AG09319 (cell line): ENCODE measurements at regions not wholly inside any gene's neighbourhood (a gene's known extent, or its start where the extent isn't known, plus 50 kb on each side); places are given as distances from the start of the nearest gene placed in this dataset.

ENCODE experiments used
- DNase-seq: peaks from one replicate; pipeline ENCODE4 v3.0.0-alpha.2; 2010; ENCODE audit warnings: low read depth; ENCODE audit errors: extremely low read depth
- CTCF ChIP-seq: IDR thresholded peaks from 2 replicates; pipeline ENCODE4 v1.5.1; 2011; ENCODE audit warnings: low read depth, mild to moderate bottlenecking, inconsistent platforms, low read length, moderate library complexity

DNA sequence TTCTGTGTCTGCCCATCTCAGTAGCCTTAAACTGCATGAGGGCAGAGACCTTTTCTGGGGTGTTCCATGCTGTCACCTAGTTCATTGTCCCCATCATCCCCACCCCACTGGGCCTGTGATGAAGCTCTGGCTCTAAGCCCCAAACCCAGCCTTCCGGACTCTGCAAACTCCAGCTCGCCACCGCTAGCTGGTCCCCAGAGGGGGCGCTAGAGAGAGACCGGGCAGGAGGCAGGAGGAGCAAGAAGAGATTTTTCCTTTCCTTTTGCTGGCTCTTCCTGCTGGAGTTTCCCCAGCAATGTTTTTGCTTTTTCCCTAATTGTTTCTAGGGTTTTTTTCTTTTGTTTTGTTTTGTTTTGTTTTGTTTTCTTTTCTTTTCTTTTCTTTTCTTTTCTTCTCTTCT is 234.4 kb downstream of the TEX36 start:
- DNase-seq: no peak
- peak; percentile 40 for TF ChIP-seq CTCF

DNA sequence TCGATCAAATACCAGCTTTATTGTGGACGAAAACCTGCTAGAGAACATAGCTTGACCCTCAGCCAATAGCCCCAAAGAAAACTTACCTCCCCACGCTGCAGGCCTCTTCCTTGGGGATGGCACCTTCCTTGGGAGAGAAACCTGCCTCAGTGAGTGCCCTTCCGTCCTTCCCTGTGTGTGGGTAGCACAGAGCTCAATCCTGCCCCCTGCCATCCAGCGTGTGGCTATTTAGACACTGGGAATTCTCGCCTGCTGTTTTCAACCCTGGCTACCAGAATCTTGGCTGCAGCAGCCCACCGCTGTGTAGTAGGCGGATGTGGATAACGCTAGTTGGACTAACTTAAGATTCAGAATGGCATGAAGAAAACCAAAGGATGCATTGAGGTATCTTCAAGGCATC is 238.2 kb downstream of the TEX36 start:
- TF ChIP-seq CTCF: no peak

DNA sequence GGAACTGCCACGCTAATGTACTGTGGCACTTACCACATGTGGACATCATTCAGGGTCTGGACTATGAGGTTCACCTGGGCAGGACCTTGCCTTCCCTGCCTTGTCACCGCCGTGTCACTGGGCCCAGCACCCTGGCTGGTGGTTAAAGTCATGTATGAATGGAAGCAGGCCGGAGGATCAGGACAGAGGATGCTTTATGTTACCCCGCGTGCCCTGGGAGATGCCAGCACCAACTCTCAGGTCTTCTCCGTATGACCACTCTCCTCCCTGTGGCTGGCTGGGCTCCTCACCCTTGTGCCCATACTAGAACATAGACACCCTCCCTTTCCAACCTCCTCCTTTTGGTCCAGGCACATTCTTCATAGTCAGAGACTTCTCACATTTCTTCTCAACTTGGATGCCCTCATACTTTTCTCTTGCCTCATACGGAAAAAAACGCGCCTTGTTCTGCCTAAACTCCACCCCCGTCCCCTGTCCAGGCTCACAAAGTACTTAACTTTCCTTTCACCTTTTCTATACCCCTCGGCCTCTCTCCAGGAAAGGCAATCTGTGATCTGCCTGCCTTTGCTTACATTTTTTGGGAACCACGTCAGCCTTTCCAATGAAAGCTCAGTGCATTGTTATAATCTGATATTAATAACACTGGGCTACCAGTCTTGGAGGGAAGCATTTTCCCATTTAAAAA is 240.0 kb downstream of the TEX36 start:
- DNase-seq: no peak
- TF ChIP-seq CTCF: no peak

More for the DNA sequence above, 238.2 kb downstream of the TEX36 start:
- no peak for DNase-seq

DNA sequence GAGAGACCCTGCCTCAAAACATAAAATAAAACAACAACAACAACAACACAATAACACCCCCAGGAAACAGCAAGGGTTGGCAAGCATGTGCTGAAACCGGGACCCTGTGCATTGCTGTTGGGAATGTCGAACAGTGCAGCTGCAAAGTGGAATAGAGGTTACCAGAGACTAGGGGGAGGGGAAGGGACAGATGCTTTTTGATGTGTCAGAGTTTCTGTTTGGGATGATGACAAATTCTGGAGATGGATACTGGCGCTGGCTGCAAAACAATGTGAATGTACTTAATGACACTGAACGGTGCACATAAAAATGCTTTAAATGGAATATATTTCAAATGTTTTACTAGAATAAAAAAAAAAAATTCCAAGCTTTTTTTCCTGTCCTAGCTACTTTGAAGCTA is 241.8 kb downstream of the TEX36 start:
- no peak for TF ChIP-seq CTCF
- DNase-seq: no peak

- DNase-seq: no peak
- no peak for TF ChIP-seq CTCF
These were observed 251.8 kb downstream of the TEX36 start for GRCh38 chr10:125431149-125431548.

- no peak for TF ChIP-seq CTCF
- DNase-seq: no peak
These were observed 254.9 kb downstream of the TEX36 start for GRCh38 chr10:125428054-125428453.

DNA sequence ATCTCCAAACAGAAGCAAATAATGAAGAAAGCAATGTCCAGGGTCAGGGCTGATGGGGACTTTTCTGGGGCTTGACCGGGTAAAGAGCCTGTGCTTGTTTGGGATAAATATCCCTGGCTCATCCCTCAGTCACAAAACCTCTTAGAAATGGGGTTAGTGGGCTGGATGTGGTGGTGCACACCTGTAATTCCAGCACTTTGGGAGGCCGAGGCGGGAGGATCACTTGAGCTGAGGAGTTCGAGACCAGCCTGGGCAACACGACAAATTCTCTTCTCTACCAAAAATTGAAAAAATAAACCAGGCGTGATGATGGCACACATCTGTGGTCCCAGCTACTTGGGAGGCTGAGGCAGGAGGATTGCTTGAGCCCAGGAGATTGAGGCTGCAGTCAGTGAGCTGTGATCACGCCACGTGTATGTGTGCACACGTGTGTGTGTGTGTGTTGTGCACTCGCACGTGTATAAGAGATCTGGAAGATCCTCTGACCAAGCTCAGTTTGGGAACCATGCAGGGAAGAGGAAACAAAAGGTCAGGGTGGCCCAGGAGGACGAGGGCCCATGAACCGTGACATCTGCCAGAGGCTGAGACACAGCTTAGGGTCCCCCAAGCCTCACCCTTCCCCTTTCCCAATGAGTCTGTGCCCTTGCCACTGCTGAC is 258.6 kb downstream of the TEX36 start:
- no peak for DNase-seq
- no peak for TF ChIP-seq CTCF
